HUES6 (cell line): ENCODE measurements at regions not wholly inside any gene's neighbourhood (a gene's known extent, or its start where the extent isn't known, plus 50 kb on each side); places are given as distances from the start of the nearest gene placed in this dataset.

Source experiments
- H3K27ac ChIP-seq: 2 replicates; pipeline ENCODE4 v1.7.0; 2013; ENCODE audit warnings: low read depth, mild to moderate bottlenecking, low read length, inconsistent platforms
- H3K27me3 ChIP-seq: 2 replicates; pipeline ENCODE4 v1.6.1; 2013; ENCODE audit warnings: low read length; ENCODE audit not compliant: control insufficient read depth, insufficient read depth
- H3K36me3 ChIP-seq: 2 replicates; pipeline ENCODE4 v1.6.1; 2013; ENCODE audit warnings: low read length; ENCODE audit not compliant: control insufficient read depth, insufficient read depth
- H3K4me1 ChIP-seq: 2 replicates; pipeline ENCODE4 v1.6.1; 2013; ENCODE audit warnings: low read length; ENCODE audit not compliant: control insufficient read depth, insufficient read depth
- H3K4me3 ChIP-seq: 2 replicates; pipeline ENCODE4 v1.5.1; 2013; ENCODE audit warnings: low read depth, low read length
- H3K9ac ChIP-seq: one replicate; pipeline ENCODE4 v1.6.1; 2013; ENCODE audit warnings: mild to moderate bottlenecking, low read length
- H3K9me3 ChIP-seq: 2 replicates; pipeline ENCODE4 v1.6.1; 2013; ENCODE audit warnings: low read depth, low read length; ENCODE audit not compliant: control insufficient read depth, insufficient read depth

DNA sequence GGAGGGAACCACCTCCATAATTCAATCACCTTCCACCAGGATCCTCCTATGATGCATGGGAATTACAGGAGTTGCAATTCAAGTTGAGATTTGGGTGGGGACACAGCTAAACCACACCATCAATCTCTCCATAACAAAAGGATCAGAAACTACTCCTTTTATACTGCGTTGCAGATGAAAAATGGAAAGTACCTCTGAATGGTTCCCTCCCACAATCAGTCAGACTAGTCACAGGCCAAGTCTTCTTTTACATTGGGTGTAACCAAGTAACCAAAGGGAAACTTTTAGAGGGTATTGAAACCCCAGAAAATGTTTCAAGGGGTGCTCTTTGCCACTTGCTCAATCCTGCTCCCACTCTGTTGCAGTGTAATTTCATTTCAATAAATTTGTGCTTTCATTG is 504.3 kb upstream of the CNTN3 start:
- Histone ChIP-seq H3K4me3 (no peak overlapping the region), H3K9me3 (no peaks in the 10 kb centered on the region; the same call in 1 of the 2 replicates)

GRCh38 chr3:75126556-75126955 is 512.1 kb upstream of the CNTN3 start:
- H3K27ac ChIP-seq, result no peak overlapping the region
- H3K27me3 ChIP-seq, result no peaks in the 10 kb centered on the region
- no peak overlapping the region for H3K9ac ChIP-seq
- no peaks in the 10 kb centered on the region for H3K4me1 ChIP-seq
- no peaks in the 10 kb centered on the region for H3K36me3 ChIP-seq
- no peaks in the 10 kb centered on the region for H3K9me3 ChIP-seq
- H3K4me3 ChIP-seq, result no peak overlapping the region

More for the DNA sequence above, 504.3 kb upstream of the CNTN3 start:
- H3K4me1 ChIP-seq, result no peaks in the 10 kb centered on the region
- H3K27ac ChIP-seq, result no peak overlapping the region
- H3K9ac ChIP-seq, result no peak overlapping the region
- no peaks in the 10 kb centered on the region for H3K27me3 ChIP-seq
- H3K36me3 ChIP-seq, result no peaks in the 10 kb centered on the region

GRCh38 chr3:75129101-75129500 is 514.6 kb upstream of the CNTN3 start:
- no peaks in the 10 kb centered on the region for H3K27me3 ChIP-seq
- no peaks in the 10 kb centered on the region for H3K36me3 ChIP-seq
- H3K27ac ChIP-seq, result no peak overlapping the region
- H3K9ac ChIP-seq, result no peak overlapping the region
- no peaks in the 10 kb centered on the region for H3K9me3 ChIP-seq
- H3K4me1 ChIP-seq, result no peaks in the 10 kb centered on the region
- no peak overlapping the region for H3K4me3 ChIP-seq

DNA sequence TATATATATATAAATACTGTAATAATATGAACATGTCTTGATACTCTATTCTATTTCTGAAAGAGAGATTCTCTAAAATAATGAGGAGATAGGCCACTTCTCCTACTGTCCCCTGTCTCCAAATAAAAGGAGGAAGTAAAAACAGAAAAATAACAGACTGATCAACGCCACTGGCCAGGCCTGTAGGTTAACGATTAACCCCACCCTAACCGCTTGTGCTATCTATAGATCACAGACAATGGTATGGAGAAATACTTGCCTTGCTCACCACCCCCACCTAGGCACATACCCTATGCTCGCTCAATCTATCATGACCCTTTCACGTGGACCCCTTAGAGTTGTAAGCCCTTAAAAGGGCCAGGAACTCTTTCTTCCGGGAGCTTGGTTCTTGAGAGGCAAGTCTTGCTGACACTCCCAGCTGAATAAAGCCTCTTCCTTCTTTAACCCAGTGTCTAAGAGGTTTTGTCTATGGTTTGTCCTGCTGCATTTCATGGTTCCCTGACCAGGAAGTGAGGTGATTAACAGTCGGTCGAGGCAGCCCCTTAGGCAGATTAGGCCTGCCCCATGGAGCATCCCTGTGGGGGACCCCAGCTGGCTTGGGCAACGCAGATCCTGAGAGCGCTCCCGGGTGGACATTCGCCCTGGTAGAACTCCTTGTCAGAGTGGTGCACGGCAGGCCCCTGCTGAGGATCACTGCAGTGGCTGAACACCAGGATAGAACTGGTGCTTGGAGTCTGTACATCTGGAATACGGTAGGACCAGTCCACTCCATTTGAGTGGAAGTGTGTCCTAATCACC is 521.8 kb upstream of the CNTN3 start:
- Histone ChIP-seq H3K4me1 (no peaks in the 10 kb centered on the region), H3K27ac (no peak overlapping the region), H3K36me3 (no peaks in the 10 kb centered on the region), H3K4me3 (no peak overlapping the region), H3K9ac (no peak overlapping the region), H3K9me3 (0 out of 2 replicates have a peak, but pooled peaks cover 6% of the 10 kb centered on the region), H3K27me3 (no peaks in the 10 kb centered on the region)

DNA sequence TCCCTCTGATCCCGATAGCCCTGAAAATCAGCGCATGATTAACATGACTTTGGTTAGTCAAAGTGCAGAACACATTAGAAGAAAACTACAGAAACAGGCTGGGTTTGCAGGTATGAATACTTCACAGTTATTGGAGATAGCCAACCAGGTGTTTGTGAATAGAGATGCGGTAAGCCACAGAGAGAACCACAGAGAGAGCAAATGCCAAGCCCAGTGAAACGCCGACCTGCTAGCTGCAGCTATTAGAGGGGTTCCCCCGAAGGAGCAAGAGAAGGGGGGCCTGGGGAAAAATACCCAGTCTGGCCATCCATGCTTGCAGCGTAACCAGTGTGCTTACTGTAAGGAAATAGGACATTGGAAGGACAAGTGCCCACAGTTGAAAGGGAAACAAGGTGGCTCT is 523.9 kb upstream of the CNTN3 start:
- Histone ChIP-seq H3K9me3 (0 out of 2 replicates have a peak, but pooled peaks cover 6% of the 10 kb centered on the region), H3K9ac (no peak overlapping the region), H3K4me3 (no peak overlapping the region), H3K4me1 (no peaks in the 10 kb centered on the region), H3K27me3 (no peaks in the 10 kb centered on the region), H3K36me3 (no peaks in the 10 kb centered on the region), H3K27ac (no peak overlapping the region)

- Histone ChIP-seq H3K4me3 (no peak overlapping the region), H3K27ac (no peak overlapping the region), H3K36me3 (no peaks in the 10 kb centered on the region), H3K27me3 (no peaks in the 10 kb centered on the region), H3K9me3 (0 out of 2 replicates have a peak, but pooled peaks cover 6% of the 10 kb centered on the region), H3K4me1 (no peaks in the 10 kb centered on the region), H3K9ac (no peak overlapping the region)
Observed at GRCh38 chr3:75140904-75141615, 523.1 kb upstream of the FRG2C start.

GRCh38 chr3:75144406-75144805 is 519.7 kb upstream of the FRG2C start:
- Histone ChIP-seq H3K36me3 (no peaks in the 10 kb centered on the region), H3K27me3 (no peaks in the 10 kb centered on the region), H3K4me3 (no peak overlapping the region), H3K9me3 (no peaks in the 10 kb centered on the region), H3K9ac (no peak overlapping the region), H3K4me1 (no peaks in the 10 kb centered on the region), H3K27ac (no peak overlapping the region)

- Histone ChIP-seq H3K27ac (no peak overlapping the region), H3K27me3 (no peaks in the 10 kb centered on the region), H3K9me3 (no peaks in the 10 kb centered on the region), H3K36me3 (no peaks in the 10 kb centered on the region), H3K9ac (no peak overlapping the region), H3K4me1 (no peaks in the 10 kb centered on the region), H3K4me3 (no peak overlapping the region)
Observed at GRCh38 chr3:75171630-75172230, 492.4 kb upstream of the FRG2C start.

DNA sequence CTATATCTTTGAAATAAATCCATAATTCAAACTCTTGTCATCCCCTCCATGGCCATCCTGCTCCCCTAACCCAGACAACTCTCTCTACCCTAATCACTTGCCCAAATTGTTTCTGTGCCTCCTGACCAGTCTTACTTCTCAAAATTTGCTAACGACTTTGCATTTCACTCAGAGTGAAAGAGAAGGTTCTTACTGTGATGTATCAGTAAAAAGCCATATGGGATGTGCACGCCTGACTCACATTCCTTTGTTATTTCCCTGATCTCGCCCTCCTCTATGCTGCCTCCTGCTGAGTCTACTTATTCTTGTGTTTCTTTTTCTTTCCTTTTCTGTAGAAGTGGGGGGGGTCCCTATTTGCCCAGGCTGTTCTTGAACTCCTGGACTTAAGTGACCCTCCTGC is 487.2 kb upstream of the FRG2C start:
- H3K27me3 ChIP-seq, result no peaks in the 10 kb centered on the region
- H3K9ac ChIP-seq, result no peak overlapping the region
- peaks cover 7% of the 10 kb centered on the region; the same call in 1 of the 2 replicates for H3K4me1 ChIP-seq
- no peak overlapping the region for H3K4me3 ChIP-seq
- H3K27ac ChIP-seq, result no peak overlapping the region
- H3K9me3 ChIP-seq, result no peaks in the 10 kb centered on the region
- no peaks in the 10 kb centered on the region for H3K36me3 ChIP-seq

- H3K4me1 ChIP-seq, result peaks cover 7% of the 10 kb centered on the region; the same call in 1 of the 2 replicates
- H3K9ac ChIP-seq, result no peak overlapping the region
- no peaks in the 10 kb centered on the region for H3K36me3 ChIP-seq
- no peak overlapping the region for H3K4me3 ChIP-seq
- H3K9me3 ChIP-seq, result no peaks in the 10 kb centered on the region
- no peak overlapping the region for H3K27ac ChIP-seq
- H3K27me3 ChIP-seq, result no peaks in the 10 kb centered on the region
Observed at GRCh38 chr3:75180235-75180944, 483.7 kb upstream of the FRG2C start.
